Spleen (tissue), 7 donors: ENCODE measurements at regions not wholly inside any gene's neighbourhood (a gene's known extent, or its start where the extent isn't known, plus 50 kb on each side); places are given as distances from the start of the nearest gene placed in this dataset.

Source experiments
- CTCF ChIP-seq, 11 experiments: fragments of 200-600 bp in 7 of 11; fragments of 450-650 bp in 4 of 11; sonication (generic) in 4 of 11; IDR thresholded peaks in 8 of 11; conservative IDR thresholded peaks in 3 of 11; 1 replicate in 7 of 11; 2 replicates in 4 of 11; pipeline versions ENCODE4 v1.4.0 to v1.8.0; 2016 to 2021; ENCODE audit warnings: antibody characterized with exemption in 11 of 11, inconsistent platforms in 4 of 11, mild to moderate bottlenecking in 1 of 11
- POLR2A ChIP-seq, 3 donors: fragments of 450-650 bp; IDR thresholded peaks; one replicate each; pipeline ENCODE4 v1.5.1; 2017; ENCODE audit warnings: antibody characterized with exemption in 3 of 3, mild to moderate bottlenecking in 1 of 3
- donor health status: DM: no; HTN: no; CAD: no; lungs with moderate emphysema.
- donor health status: DM: no; HTN: no; CAD: no.
- donor health status: DM: no; HTN: no; CAD: no.

- TF ChIP-seq POLR2A (IDR thresholded peaks at IDR 0.05): no peak
- TF ChIP-seq CTCF (IDR thresholded peaks at IDR 0.05 in 8 of 11, conservative IDR thresholded peaks at IDR 0.05 in 3 of 11): no peak
Measured at GRCh38 chr11:128349650-128350299, 237.6 kb downstream of the ETS1 start.
